ENCODE measurements at regions not wholly inside any gene's neighbourhood (a gene's known extent, or its start where the extent isn't known, plus 50 kb on each side); places are given as distances from the start of the nearest gene placed in this dataset.

DNA sequence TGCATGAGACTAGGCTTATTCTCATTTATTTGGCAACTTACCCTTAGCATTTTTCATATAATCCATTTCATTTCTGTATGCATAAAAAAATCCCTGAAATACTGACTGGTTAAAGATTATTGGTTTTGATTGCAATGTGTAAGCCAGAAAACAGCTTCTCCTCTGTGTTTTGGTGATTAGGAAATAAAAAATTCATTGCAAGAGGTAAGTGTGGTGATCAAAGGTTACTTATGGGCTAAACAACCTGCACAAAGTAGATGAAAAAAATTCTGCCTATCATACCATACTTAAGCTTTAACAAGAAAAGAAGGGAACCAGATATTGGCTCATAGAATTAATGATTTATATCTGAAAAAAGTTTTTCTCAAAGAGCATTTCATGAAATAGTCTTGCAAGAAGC lies 64.0 kb upstream of the TMEM168 start:
- TF ChIP-seq CTCF (IDR thresholded peaks at IDR 0.05): no peak
- no peak for ATAC-seq (ENCODE audit: low FRiP score)
- DNase-seq (ENCODE audit: low spot score): no peak

- ATAC-seq (ENCODE audit: low FRiP score) (no peak), DNase-seq (ENCODE audit: low spot score) (no peak)
- no peak for TF ChIP-seq CTCF (IDR thresholded peaks at IDR 0.05)
Measured at GRCh38 chr7:112853422-112853821, 63.2 kb upstream of the TMEM168 start.

DNA sequence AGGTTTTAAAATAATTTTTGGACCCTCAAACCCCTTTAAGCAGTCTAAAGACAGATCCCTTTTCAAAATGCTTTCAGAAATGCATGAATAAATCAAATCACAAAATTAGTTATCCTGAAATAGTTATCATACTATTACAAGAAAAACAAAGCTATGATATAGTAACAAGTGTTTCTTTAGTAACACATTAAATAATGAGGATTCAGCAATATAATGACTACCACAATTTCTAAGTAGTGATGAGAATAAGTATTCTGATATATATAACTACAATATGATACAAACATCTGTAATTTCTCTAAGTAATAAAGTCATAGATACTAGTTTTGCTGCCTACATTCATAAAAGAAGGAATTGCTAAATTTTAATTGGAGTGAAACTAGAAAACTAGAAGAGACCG lies 53.0 kb upstream of the TMEM168 start:
- no peak for TF ChIP-seq CTCF (IDR thresholded peaks at IDR 0.05)
- no peak for ATAC-seq (ENCODE audit: low FRiP score)
- DNase-seq (ENCODE audit: low spot score): no peak
